Effector memory CD4-positive, alpha-beta T cell (primary cell): ENCODE measurements at regions not wholly inside any gene's neighbourhood (a gene's known extent, or its start where the extent isn't known, plus 50 kb on each side); places are given as distances from the start of the nearest gene placed in this dataset.

Source experiments
- DNase-seq, 3 donors: peaks; one replicate each; pipeline ENCODE4 v3.0.0-alpha.2; 2020
- H3K27ac ChIP-seq: 2 replicates; pipeline ENCODE4 v1.7.0; 2013; ENCODE audit warnings: mild to moderate bottlenecking, low read length, moderate library complexity; ENCODE audit not compliant: insufficient read depth, poor library complexity, severe bottlenecking
- H3K27me3 ChIP-seq: replicated peaks from 2 replicates; pipeline ENCODE4 v1.7.0; 2013; ENCODE audit warnings: mild to moderate bottlenecking, low read length; ENCODE audit not compliant: insufficient read depth, control insufficient read depth, poor library complexity, severe bottlenecking
- H3K36me3 ChIP-seq: 2 replicates; pipeline ENCODE4 v1.7.0; 2013; ENCODE audit warnings: mild to moderate bottlenecking, low read length, moderate library complexity; ENCODE audit not compliant: control insufficient read depth, insufficient read depth
- H3K4me1 ChIP-seq: 2 replicates; pipeline ENCODE4 v1.7.0; 2013; ENCODE audit warnings: low read length, mild to moderate bottlenecking; ENCODE audit not compliant: control insufficient read depth, insufficient read depth, poor library complexity, severe bottlenecking
- H3K4me3 ChIP-seq: 2 replicates; pipeline ENCODE4 v1.7.0; 2013; ENCODE audit warnings: low read length, low read depth, mild to moderate bottlenecking; ENCODE audit not compliant: insufficient read depth, poor library complexity, severe bottlenecking
- H3K9me3 ChIP-seq: 2 replicates; pipeline ENCODE4 v1.7.0; 2013; ENCODE audit warnings: mild to moderate bottlenecking, low read length, moderate library complexity; ENCODE audit not compliant: control insufficient read depth

- no peaks in the 10 kb centered on the region for H3K4me1 ChIP-seq
- no peak overlapping the region for H3K27ac ChIP-seq
- H3K36me3 ChIP-seq, result no peaks in the 10 kb centered on the region
- no peaks in the 10 kb centered on the region for H3K27me3 ChIP-seq
- no peaks in the 10 kb centered on the region for H3K9me3 ChIP-seq
- no peak overlapping the region for H3K4me3 ChIP-seq
- no peak for DNase-seq
These were observed 236.9 kb downstream of the TTLL7 start for GRCh38 chr1:83762039-83762365.

GRCh38 chr1:83761167-83762038 lies 237.5 kb downstream of the TTLL7 start:
- H3K27me3 ChIP-seq, result no peaks in the 10 kb centered on the region
- no peaks in the 10 kb centered on the region for H3K4me1 ChIP-seq
- no peak overlapping the region for H3K4me3 ChIP-seq
- DNase-seq, result no peak
- no peaks in the 10 kb centered on the region for H3K9me3 ChIP-seq
- H3K27ac ChIP-seq, result no peak overlapping the region
- H3K36me3 ChIP-seq, result no peaks in the 10 kb centered on the region

GRCh38 chr1:83760226-83761021 lies 238.5 kb downstream of the TTLL7 start:
- Histone ChIP-seq H3K4me3 (no peak overlapping the region), H3K27me3 (no peaks in the 10 kb centered on the region), H3K27ac (no peak overlapping the region)

GRCh38 chr1:83756984-83757717 lies 241.8 kb downstream of the TTLL7 start:
- H3K4me1 ChIP-seq, result no peaks in the 10 kb centered on the region
- H3K27ac ChIP-seq, result no peak overlapping the region
- no peak overlapping the region for H3K4me3 ChIP-seq
- H3K36me3 ChIP-seq, result no peaks in the 10 kb centered on the region
- H3K9me3 ChIP-seq, result no peaks in the 10 kb centered on the region
- no peaks in the 10 kb centered on the region for H3K27me3 ChIP-seq
- no peak for DNase-seq

More at GRCh38 chr1:83760226-83761021, 238.5 kb downstream of the TTLL7 start:
- Histone ChIP-seq H3K9me3 (no peaks in the 10 kb centered on the region), H3K4me1 (no peaks in the 10 kb centered on the region), H3K36me3 (no peaks in the 10 kb centered on the region)
- no peak for DNase-seq

- Histone ChIP-seq H3K27ac (no peak overlapping the region), H3K4me3 (no peak overlapping the region), H3K27me3 (no peaks in the 10 kb centered on the region), H3K4me1 (no peaks in the 10 kb centered on the region), H3K9me3 (no peaks in the 10 kb centered on the region), H3K36me3 (no peaks in the 10 kb centered on the region)
- no peak for DNase-seq
These were observed 247.3 kb downstream of the TTLL7 start for GRCh38 chr1:83751602-83752001.

GRCh38 chr1:83750201-83750600 lies 248.7 kb downstream of the TTLL7 start:
- no peaks in the 10 kb centered on the region for H3K9me3 ChIP-seq
- no peaks in the 10 kb centered on the region for H3K27me3 ChIP-seq
- H3K4me3 ChIP-seq, result no peak overlapping the region
- no peak overlapping the region for H3K27ac ChIP-seq
- no peak for DNase-seq
- H3K36me3 ChIP-seq, result no peaks in the 10 kb centered on the region
- H3K4me1 ChIP-seq, result no peaks in the 10 kb centered on the region

- H3K27me3 ChIP-seq, result no peaks in the 10 kb centered on the region
- H3K36me3 ChIP-seq, result no peaks in the 10 kb centered on the region
- DNase-seq, result no peak
- H3K4me3 ChIP-seq, result no peak overlapping the region
- no peaks in the 10 kb centered on the region for H3K4me1 ChIP-seq
- no peak overlapping the region for H3K27ac ChIP-seq
- H3K9me3 ChIP-seq, result no peaks in the 10 kb centered on the region
These were observed 251.0 kb downstream of the TTLL7 start for GRCh38 chr1:83747853-83748482.

GRCh38 chr1:83746234-83746633 lies 252.7 kb downstream of the TTLL7 start:
- H3K4me1 ChIP-seq, result no peaks in the 10 kb centered on the region
- H3K27me3 ChIP-seq, result no peaks in the 10 kb centered on the region
- no peak for DNase-seq
- no peak overlapping the region for H3K27ac ChIP-seq
- H3K4me3 ChIP-seq, result no peak overlapping the region
- no peaks in the 10 kb centered on the region for H3K36me3 ChIP-seq
- no peaks in the 10 kb centered on the region for H3K9me3 ChIP-seq

DNA sequence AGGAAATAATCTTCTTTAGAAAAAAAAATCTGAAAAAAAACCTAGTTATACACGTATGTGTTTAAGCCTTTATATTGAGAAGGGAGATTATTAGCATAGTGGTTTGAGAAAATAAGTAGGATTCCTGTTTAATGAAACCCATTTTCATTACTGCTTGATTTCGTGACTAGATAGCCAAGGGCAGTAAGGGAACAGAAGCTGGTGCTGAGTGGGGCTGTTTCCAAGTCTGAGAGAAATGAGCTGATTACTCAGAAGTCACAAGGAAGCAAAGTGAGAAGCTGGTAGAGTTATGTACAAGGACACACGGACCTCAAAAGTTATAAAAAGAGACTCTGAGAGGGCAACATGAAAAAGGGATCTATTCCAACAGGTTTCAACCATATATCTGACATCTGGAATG lies 256.5 kb downstream of the TTLL7 start:
- H3K27ac ChIP-seq, result no peak overlapping the region
- no peaks in the 10 kb centered on the region for H3K36me3 ChIP-seq
- H3K4me1 ChIP-seq, result no peaks in the 10 kb centered on the region
- DNase-seq, result no peak
- no peak overlapping the region for H3K4me3 ChIP-seq
- no peaks in the 10 kb centered on the region for H3K9me3 ChIP-seq
- no peaks in the 10 kb centered on the region for H3K27me3 ChIP-seq
